Astrocyte (in vitro differentiated cells and primary cell): ENCODE measurements at regions not wholly inside any gene's neighbourhood (a gene's known extent, or its start where the extent isn't known, plus 50 kb on each side); places are given as distances from the start of the nearest gene placed in this dataset.

Source experiments
- DNase-seq: peaks from one replicate; pipeline ENCODE4 v3.0.0-alpha.2; 2010; ENCODE audit warnings: low read depth
- FAIRE-seq: peaks from 2 replicates; lab custom pipeline; 2011; peaks lifted over from hg19 to GRCh38; lab: Jason Lieb, UNC
- H2AFZ ChIP-seq: 2 replicates; pipeline ENCODE4 v1.6.0; 2012; ENCODE audit warnings: low read depth, low read length, inconsistent platforms
- H3K27ac ChIP-seq: 2 replicates; pipeline ENCODE4 v1.5.1; 2011; ENCODE audit warnings: low read depth, low read length, inconsistent platforms
- H3K27me3 ChIP-seq: 2 replicates; pipeline ENCODE4 v1.6.0; 2011; ENCODE audit warnings: low read length, inconsistent platforms; ENCODE audit not compliant: insufficient read depth
- H3K36me3 ChIP-seq: 2 replicates; pipeline ENCODE4 v1.5.1; 2011; ENCODE audit warnings: low read length, inconsistent platforms; ENCODE audit not compliant: insufficient read depth
- H3K4me1 ChIP-seq: 2 replicates; pipeline ENCODE4 v1.5.1; 2011; ENCODE audit warnings: low read length, inconsistent platforms; ENCODE audit not compliant: insufficient read depth
- H3K4me2 ChIP-seq: 2 replicates; pipeline ENCODE4 v1.6.0; 2012; ENCODE audit warnings: low read length, inconsistent platforms
- H3K4me3 ChIP-seq: 2 replicates; pipeline ENCODE4 v1.5.1; 2011; ENCODE audit warnings: low read depth, mild to moderate bottlenecking, low read length, inconsistent platforms; ENCODE audit not compliant: insufficient read depth
- H3K79me2 ChIP-seq: 2 replicates; pipeline ENCODE4 v1.6.0; 2012; ENCODE audit warnings: mild to moderate bottlenecking, low read length, inconsistent platforms; ENCODE audit not compliant: insufficient read depth
- H3K9ac ChIP-seq: 2 replicates; pipeline ENCODE4 v1.6.0; 2012; ENCODE audit warnings: mild to moderate bottlenecking, low read length, inconsistent platforms
- H3K9me3 ChIP-seq: 2 replicates; pipeline ENCODE4 v1.5.1; 2012; ENCODE audit warnings: low read depth, mild to moderate bottlenecking, low read length, inconsistent platforms; ENCODE audit not compliant: insufficient read depth
- H4K20me1 ChIP-seq: 2 replicates; pipeline ENCODE4 v1.6.0; 2012; ENCODE audit warnings: low read length, inconsistent platforms; ENCODE audit not compliant: insufficient read depth
- H3K27ac Mint-ChIP-seq: one replicate; pipeline ENCODE4 v1.8.0; 2021; ENCODE audit warnings: mild to moderate bottlenecking, mixed read lengths; ENCODE audit not compliant: unreplicated experiment
- H3K27me3 Mint-ChIP-seq: one replicate; pipeline ENCODE4 v1.8.0; 2021; ENCODE audit warnings: low read depth, mixed read lengths; ENCODE audit not compliant: unreplicated experiment
- H3K36me3 Mint-ChIP-seq: one replicate; pipeline ENCODE4 v1.8.0; 2021; ENCODE audit warnings: low read depth, mixed read lengths; ENCODE audit not compliant: unreplicated experiment
- H3K4me1 Mint-ChIP-seq: one replicate; pipeline ENCODE4 v1.8.0; 2021; ENCODE audit warnings: low read depth, mixed read lengths; ENCODE audit not compliant: unreplicated experiment
- H3K4me3 Mint-ChIP-seq: one replicate; pipeline ENCODE4 v1.8.0; 2021; ENCODE audit warnings: mild to moderate bottlenecking, moderate library complexity, mixed read lengths; ENCODE audit not compliant: unreplicated experiment
- H3K9me3 Mint-ChIP-seq: one replicate; pipeline ENCODE4 v1.8.0; 2021; ENCODE audit warnings: mild to moderate bottlenecking, mixed read lengths; ENCODE audit not compliant: unreplicated experiment
- CTCF ChIP-seq: IDR thresholded peaks from 2 replicates; pipeline ENCODE4 v1.5.1; 2011; ENCODE audit warnings: low read depth, mild to moderate bottlenecking, inconsistent platforms, low read length, moderate library complexity; ENCODE audit not compliant: insufficient read depth
- EZH2 ChIP-seq: IDR thresholded peaks from 2 replicates; pipeline ENCODE4 v1.6.1; 2012; ENCODE audit warnings: mild to moderate bottlenecking, low read length, inconsistent platforms; ENCODE audit not compliant: insufficient read depth

GRCh38 chr17:31688701-31689100, 170.3 kb downstream of the COPRS start:
- H3K9me3 ChIP-seq = no peaks in the 10 kb centered on the region
- Mint-ChIP-seq H3K36me3 (no peaks in the 10 kb centered on the region), H3K9me3 (no peaks in the 10 kb centered on the region), H3K27ac (no peak overlapping the region), H3K27me3 (peaks cover 5% of the 10 kb centered on the region), H3K4me3 (no peak overlapping the region), H3K4me1 (no peaks in the 10 kb centered on the region)
- no peaks in the 10 kb centered on the region for H3K27me3 ChIP-seq
- H2AFZ ChIP-seq = no peak overlapping the region
- no peaks in the 10 kb centered on the region for H4K20me1 ChIP-seq
- DNase-seq = no peak
- no peak overlapping the region for H3K4me3 ChIP-seq
- TF ChIP-seq EZH2 (no peak), CTCF (no peak)
- no peak overlapping the region for H3K9ac ChIP-seq
- no peak overlapping the region for H3K27ac ChIP-seq
- no peak for FAIRE-seq
- H3K79me2 ChIP-seq = no peaks in the 10 kb centered on the region
- no peaks in the 10 kb centered on the region for H3K4me1 ChIP-seq
- no peak overlapping the region for H3K4me2 ChIP-seq
- no peaks in the 10 kb centered on the region for H3K36me3 ChIP-seq

GRCh38 chr17:31687505-31688126, 171.4 kb downstream of the COPRS start:
- Mint-ChIP-seq H3K36me3 (no peaks in the 10 kb centered on the region), H3K27me3 (peaks cover 7% of the 10 kb centered on the region), H3K27ac (no peak overlapping the region), H3K9me3 (no peaks in the 10 kb centered on the region), H3K4me1 (no peaks in the 10 kb centered on the region), H3K4me3 (no peak overlapping the region)
- FAIRE-seq (no peak), DNase-seq (no peak)
- no peak overlapping the region for H3K4me2 ChIP-seq
- H3K4me3 ChIP-seq = no peak overlapping the region
- no peak overlapping the region for H3K9ac ChIP-seq
- no peaks in the 10 kb centered on the region for H3K79me2 ChIP-seq
- no peaks in the 10 kb centered on the region for H3K36me3 ChIP-seq
- no peak overlapping the region for H2AFZ ChIP-seq
- H3K27me3 ChIP-seq = peaks cover 2% of the 10 kb centered on the region
- no peak overlapping the region for H3K27ac ChIP-seq
- no peaks in the 10 kb centered on the region for H3K4me1 ChIP-seq
- TF ChIP-seq EZH2 (no peak), CTCF (no peak)
- H4K20me1 ChIP-seq = no peaks in the 10 kb centered on the region
- H3K9me3 ChIP-seq = no peaks in the 10 kb centered on the region

- Histone ChIP-seq H3K4me1 (no peaks in the 10 kb centered on the region), H3K4me3 (no peak overlapping the region), H3K4me2 (no peak overlapping the region), H3K9me3 (no peaks in the 10 kb centered on the region), H3K27ac (no peak overlapping the region), H2AFZ (no peak overlapping the region), H3K27me3 (peaks cover 2% of the 10 kb centered on the region), H4K20me1 (no peaks in the 10 kb centered on the region), H3K36me3 (no peaks in the 10 kb centered on the region), H3K9ac (no peak overlapping the region), H3K79me2 (no peaks in the 10 kb centered on the region)
- Mint-ChIP-seq H3K27me3 (peaks cover 7% of the 10 kb centered on the region), H3K4me1 (no peaks in the 10 kb centered on the region), H3K4me3 (no peak overlapping the region), H3K27ac (no peak overlapping the region), H3K9me3 (no peaks in the 10 kb centered on the region), H3K36me3 (no peaks in the 10 kb centered on the region)
- TF ChIP-seq CTCF (no peak), EZH2 (no peak)
- no peak for FAIRE-seq
- DNase-seq = no peak
Observed at GRCh38 chr17:31686495-31686894, 172.5 kb downstream of the COPRS start.
